Psoas muscle (tissue), 7 donors: ENCODE measurements at regions not wholly inside any gene's neighbourhood (a gene's known extent, or its start where the extent isn't known, plus 50 kb on each side); places are given as distances from the start of the nearest gene placed in this dataset.

Experiments
- ATAC-seq, 4 donors: fragments of 200-7000 bp; cut with Tn5 transposase; one replicate each; pipeline ENCODE4 v1.9.1; 2020; ENCODE audit warnings: moderate library complexity in 3 of 4, mild to moderate bottlenecking in 2 of 4
- DNase-seq, 2 donors: peaks; one replicate each; pipeline ENCODE4 v3.0.0-alpha.2; 2020
- H3K27ac ChIP-seq: fragments of 200-600 bp; one replicate; pipeline ENCODE4 v1.8.0; 2022
- H3K27me3 ChIP-seq, 3 donors: fragments of 200-600 bp in 1 of 3; one replicate each; pipeline versions ENCODE4 v1.6.1 to v1.8.0; 2013 to 2022; ENCODE audit warnings: low read length in 2 of 3, mild to moderate bottlenecking in 2 of 3, moderate library complexity in 1 of 3; ENCODE audit not compliant: insufficient read depth in 3 of 3
- H3K36me3 ChIP-seq, 2 donors: fragments of 200-600 bp in 1 of 2; one replicate each; pipeline versions ENCODE4 v1.6.1 to v1.8.0; 2013 to 2022; ENCODE audit warnings: low read depth in 1 of 2, mild to moderate bottlenecking in 1 of 2, moderate library complexity in 1 of 2; ENCODE audit not compliant: insufficient read depth in 1 of 2
- H3K4me1 ChIP-seq: fragments of 200-600 bp; one replicate; pipeline ENCODE4 v1.8.0; 2022
- H3K4me3 ChIP-seq: fragments of 200-600 bp; one replicate; pipeline ENCODE4 v1.8.0; 2022; ENCODE audit warnings: mild to moderate bottlenecking
- H3K9me3 ChIP-seq: fragments of 200-600 bp; one replicate; pipeline ENCODE4 v1.8.0; 2022
- WGBS, 3 donors: extraction: QIAGEN DNeasy Blood & Tissue Kit; methylation state at CpG; one replicate each; pipeline versions ENCODE4 v1.1.6 to v1.1.7; 2013; 5-methylcytosine and 5-hydroxymethylcytosine counted together
- intact Hi-C, 2 donors: fragments of 100-400 bp; cut with DNase I; formaldehyde crosslinking; loops; one replicate each; pipeline versions ENCODE4 v1.11.0 to v1.14.2; 2022
- TF ChIP-seq, protein P1 (sequence below): fragments of 200-600 bp; IDR thresholded peaks from one replicate; pipeline ENCODE4 v1.8.0; 2022; ENCODE audit warnings: antibody characterized with exemption
- donor health status: healthy with polysubstance abuse.
- donor health status: DM: no; HTN: no; CAD: no; lungs with moderate emphysema.
- donor health status: Bipolar disorder and iron deficiency.
- donor health status: healthy.
- donor health status: DM: yes; HTN: yes; CAD: no.
- donor health status: DM: no; HTN: no; CAD: no.
- donor health status: DM: yes; HTN: yes; CAD: no.

DNA sequence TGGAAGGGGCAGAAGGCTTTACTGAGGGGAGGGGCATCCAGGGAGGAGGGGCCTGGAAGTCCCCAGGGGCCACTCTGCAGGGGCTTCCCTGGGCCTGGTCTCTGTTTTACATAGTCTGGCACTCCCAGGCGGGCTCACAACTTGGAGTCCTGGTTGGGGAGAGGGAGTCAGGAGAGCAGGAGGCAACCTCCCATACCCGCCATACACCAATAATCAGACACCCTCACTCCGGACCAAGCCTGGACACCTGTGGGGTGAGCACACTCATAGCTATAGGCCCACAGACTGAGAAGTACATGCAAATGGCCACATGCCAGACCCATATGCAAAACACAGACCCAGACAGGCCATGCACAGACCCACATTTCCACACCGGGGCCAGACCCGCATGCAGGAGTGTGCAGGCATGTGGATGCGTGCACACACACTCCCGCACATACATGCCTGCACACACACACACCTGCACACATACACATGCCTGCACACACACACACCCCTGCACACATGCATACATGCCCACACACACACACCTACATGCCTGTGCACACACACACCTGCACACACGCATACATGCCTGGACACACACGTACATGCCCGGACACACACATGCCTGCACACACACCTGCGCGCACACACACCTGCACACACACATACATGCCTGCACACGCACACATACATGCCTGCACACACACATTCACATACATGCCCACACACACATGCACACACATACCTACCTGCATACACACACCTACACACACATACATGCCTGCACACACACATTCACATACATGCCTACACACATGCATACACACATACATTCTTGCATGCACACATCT lies 89.5 kb upstream of the RUNX3 start:
- no peaks in the 10 kb centered on the region for H3K27me3 ChIP-seq
- intact Hi-C loops, result no loop called here
- DNase-seq, result no peak
- 91 to 92% (median 92%) methylated on average over 13 of the region's 13 CpGs for WGBS, 3 donors
- H3K4me3 ChIP-seq, result no peak overlapping the region
- TF ChIP-seq, protein P1, sequence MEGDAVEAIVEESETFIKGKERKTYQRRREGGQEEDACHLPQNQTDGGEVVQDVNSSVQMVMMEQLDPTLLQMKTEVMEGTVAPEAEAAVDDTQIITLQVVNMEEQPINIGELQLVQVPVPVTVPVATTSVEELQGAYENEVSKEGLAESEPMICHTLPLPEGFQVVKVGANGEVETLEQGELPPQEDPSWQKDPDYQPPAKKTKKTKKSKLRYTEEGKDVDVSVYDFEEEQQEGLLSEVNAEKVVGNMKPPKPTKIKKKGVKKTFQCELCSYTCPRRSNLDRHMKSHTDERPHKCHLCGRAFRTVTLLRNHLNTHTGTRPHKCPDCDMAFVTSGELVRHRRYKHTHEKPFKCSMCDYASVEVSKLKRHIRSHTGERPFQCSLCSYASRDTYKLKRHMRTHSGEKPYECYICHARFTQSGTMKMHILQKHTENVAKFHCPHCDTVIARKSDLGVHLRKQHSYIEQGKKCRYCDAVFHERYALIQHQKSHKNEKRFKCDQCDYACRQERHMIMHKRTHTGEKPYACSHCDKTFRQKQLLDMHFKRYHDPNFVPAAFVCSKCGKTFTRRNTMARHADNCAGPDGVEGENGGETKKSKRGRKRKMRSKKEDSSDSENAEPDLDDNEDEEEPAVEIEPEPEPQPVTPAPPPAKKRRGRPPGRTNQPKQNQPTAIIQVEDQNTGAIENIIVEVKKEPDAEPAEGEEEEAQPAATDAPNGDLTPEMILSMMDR, result no peak
- no peaks in the 10 kb centered on the region for H3K9me3 ChIP-seq
- no peak overlapping the region for H3K27ac ChIP-seq
- H3K36me3 ChIP-seq, result no peaks in the 10 kb centered on the region
- no peak for ATAC-seq
- no peaks in the 10 kb centered on the region for H3K4me1 ChIP-seq

DNA sequence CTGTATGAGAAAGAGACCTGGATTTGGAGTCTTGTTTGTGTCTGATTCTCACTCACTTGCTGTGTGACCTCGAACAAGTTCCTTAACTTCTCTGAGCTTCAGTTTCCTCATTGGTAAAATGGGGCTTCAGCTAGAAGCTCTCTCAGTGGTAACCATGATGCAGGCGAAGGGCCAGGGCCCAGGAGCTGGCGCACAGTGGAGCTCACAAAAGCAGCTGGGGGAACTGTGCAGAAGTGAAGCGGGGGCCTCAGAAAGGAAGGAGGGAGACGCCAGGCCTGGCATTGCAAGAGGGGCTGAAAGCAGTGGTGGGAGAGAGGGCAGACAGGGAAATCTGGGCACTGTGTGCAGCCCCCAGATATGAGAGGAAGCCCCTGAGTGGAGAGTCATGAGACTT lies 88.9 kb upstream of the RUNX3 start:
- intact Hi-C loops, result no loop called here
- H3K27me3 ChIP-seq, result no peaks in the 10 kb centered on the region
- H3K9me3 ChIP-seq, result no peaks in the 10 kb centered on the region
- H3K4me1 ChIP-seq, result no peaks in the 10 kb centered on the region
- no peaks in the 10 kb centered on the region for H3K36me3 ChIP-seq
- ATAC-seq, result no peak
- TF ChIP-seq, protein P1, result no peak
- DNase-seq, result no peak
- H3K27ac ChIP-seq, result no peak overlapping the region
- H3K4me3 ChIP-seq, result no peak overlapping the region
- WGBS, 3 donors, result 86 to 95% (median 88%) methylated on average over 5 of the region's 5 CpGs

DNA sequence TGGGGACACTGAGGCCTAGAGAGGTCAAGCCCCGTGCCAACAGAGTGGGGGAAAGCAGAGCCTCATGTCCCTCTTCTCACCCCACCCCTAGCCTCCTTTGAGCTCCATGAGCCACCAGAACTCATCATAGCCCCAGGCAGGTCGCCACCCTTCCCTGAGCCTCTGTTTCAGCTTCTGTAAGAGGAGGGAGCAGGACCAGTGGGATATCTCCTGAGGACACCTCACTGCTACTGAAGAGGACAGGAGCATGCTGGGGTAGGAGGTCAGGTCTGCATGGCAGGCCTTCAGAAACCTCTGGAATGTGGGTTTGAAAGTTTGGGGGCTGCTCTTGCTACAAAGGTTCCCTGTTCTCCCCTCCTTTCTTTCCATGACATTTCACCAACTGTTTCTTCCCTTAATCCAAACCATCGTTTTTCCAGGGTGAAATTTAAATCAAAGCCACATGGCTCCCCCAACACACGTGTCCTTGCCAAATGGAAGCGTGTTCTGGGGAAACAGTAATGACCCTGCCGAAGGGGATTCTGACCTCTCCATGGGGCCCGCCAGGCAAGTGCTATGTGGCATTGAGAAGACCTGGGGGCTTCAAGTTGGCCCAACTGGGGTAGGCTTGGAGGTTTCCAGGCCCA lies 88.1 kb upstream of the RUNX3 start:
- no peak for ATAC-seq
- intact Hi-C loops, result no loop called here
- H3K4me3 ChIP-seq, result no peak overlapping the region
- no peaks in the 10 kb centered on the region for H3K27me3 ChIP-seq
- H3K27ac ChIP-seq, result no peak overlapping the region
- 75 to 78% (median 77%) methylated on average over 7 of the region's 7 CpGs for WGBS, 3 donors
- no peaks in the 10 kb centered on the region for H3K4me1 ChIP-seq
- no peak for DNase-seq
- no peaks in the 10 kb centered on the region for H3K9me3 ChIP-seq
- H3K36me3 ChIP-seq, result no peaks in the 10 kb centered on the region
- TF ChIP-seq, protein P1, result no peak

DNA sequence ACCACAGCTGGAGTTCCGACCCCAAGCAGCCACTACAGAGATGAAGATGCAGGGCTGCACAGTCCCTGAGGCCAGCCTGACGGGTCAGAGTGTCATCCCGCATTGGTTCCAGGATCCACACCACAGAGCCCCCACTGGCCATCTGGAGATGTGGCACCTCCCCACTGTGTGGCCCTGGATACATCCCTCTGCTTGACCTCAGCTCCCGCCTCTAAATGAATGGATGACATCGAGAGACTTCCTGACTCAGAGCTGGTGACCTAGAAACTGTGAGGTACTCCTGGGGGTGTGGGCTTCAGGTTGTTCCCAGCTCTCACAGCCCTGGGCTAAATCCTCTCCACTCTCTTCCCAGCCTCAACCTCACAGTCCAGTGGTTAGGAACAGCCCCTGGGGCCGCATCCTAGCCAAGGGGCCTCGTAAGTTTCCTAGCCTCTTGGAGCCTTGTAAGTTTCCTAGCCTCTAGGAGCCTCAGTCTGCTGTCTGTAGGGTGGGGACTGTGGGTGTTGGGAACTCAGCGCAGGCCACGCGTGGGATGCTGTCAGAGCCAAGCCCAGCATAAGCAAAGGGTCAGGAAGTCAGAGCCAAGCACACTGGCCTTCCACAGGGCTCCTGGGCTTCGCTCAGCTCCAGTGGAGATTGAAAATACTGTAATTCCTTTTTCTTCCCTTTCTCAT lies 87.5 kb upstream of the RUNX3 start:
- intact Hi-C loops, result no loop called here
- DNase-seq (no peak), ATAC-seq (no peak)
- H3K27ac ChIP-seq, result no peak overlapping the region
- 71 to 75% (median 74%) methylated on average over 11 of the region's 11 CpGs for WGBS, 3 donors
- H3K4me1 ChIP-seq, result no peaks in the 10 kb centered on the region
- no peaks in the 10 kb centered on the region for H3K9me3 ChIP-seq
- no peaks in the 10 kb centered on the region for H3K27me3 ChIP-seq
- H3K4me3 ChIP-seq, result no peak overlapping the region
- no peaks in the 10 kb centered on the region for H3K36me3 ChIP-seq
- TF ChIP-seq, protein P1, result no peak
